ENCODE measurements at regions not wholly inside any gene's neighbourhood (a gene's known extent, or its start where the extent isn't known, plus 50 kb on each side); places are given as distances from the start of the nearest gene placed in this dataset.

DNA sequence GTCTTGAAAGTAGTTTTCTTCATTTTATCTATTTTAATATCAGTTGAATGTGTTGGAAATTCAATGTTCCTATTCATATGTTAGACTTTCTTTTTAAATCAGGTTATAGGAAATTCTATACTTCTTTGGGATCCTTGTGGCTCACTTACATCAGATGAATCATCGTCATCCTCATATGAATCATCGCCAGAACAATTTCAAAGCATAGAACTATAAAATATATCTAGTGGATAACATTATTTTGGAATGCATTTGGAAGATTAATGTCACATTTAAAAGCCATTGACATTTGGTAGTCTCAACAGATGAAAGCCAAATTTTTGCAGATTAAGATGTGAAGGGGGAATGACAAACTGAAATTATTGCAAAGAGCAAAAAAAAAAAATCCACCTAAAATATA, 94.1 kb downstream of the FAM161A start:
- TF ChIP-seq, protein P1, sequence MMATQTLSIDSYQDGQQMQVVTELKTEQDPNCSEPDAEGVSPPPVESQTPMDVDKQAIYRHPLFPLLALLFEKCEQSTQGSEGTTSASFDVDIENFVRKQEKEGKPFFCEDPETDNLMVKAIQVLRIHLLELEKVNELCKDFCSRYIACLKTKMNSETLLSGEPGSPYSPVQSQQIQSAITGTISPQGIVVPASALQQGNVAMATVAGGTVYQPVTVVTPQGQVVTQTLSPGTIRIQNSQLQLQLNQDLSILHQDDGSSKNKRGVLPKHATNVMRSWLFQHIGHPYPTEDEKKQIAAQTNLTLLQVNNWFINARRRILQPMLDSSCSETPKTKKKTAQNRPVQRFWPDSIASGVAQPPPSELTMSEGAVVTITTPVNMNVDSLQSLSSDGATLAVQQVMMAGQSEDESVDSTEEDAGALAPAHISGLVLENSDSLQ (IDR thresholded peaks at IDR 0.05), result no peak
- TF ChIP-seq NFRKB (IDR thresholded peaks at IDR 0.05), result no peak
- TF ChIP-seq HDGF (IDR thresholded peaks at IDR 0.05; ENCODE audit: borderline replicate concordance), result no peak
